ENCODE measurements at regions not wholly inside any gene's neighbourhood (a gene's known extent, or its start where the extent isn't known, plus 50 kb on each side); places are given as distances from the start of the nearest gene placed in this dataset.
A peak's percentile ranks its signal among the peaks of the same experiment; 100 is the strongest.

DNA sequence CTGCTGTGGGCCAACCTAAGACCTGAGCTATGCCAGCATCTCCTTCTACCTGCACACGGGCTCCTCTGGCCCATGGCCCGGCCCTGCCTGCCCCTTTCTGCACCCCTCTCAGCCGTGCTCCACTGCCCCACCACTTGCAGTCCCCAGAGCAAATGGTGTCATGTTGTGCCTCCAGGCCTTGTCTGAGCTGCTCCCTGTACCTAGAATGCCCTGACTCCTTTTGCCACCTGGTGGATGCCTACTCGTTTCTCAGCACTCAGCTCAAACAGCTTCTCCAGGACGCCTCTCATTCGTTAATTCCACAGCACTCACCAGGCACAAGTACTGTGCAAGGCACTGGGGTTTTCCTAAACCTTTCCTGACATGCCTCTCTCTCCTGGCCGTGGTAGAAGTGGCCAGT lies 63.2 kb upstream of the PNMA1 start:
- CTCF ChIA-PET, result interaction anchor here (0.9 to 2.0 kb wide), 4 partner anchors 18 to 74 kb away, joined by 3 to 6 read pairs (median 4); partner anchors contain the start of gene PTGR2
- Mint-ChIP-seq H3K27ac (peak overlapping the region; percentile 55), H3K36me3 (ENCODE audit: low read depth) (peaks cover 7% of the 10 kb centered on the region), H3K9me3 (no peaks in the 10 kb centered on the region), H3K4me3 (no peak overlapping the region), H3K4me1 (peaks cover 65% of the 10 kb centered on the region), H3K27me3 (no peaks in the 10 kb centered on the region)
- POLR2A ChIA-PET, result interaction anchor here (0.5 to 0.6 kb wide), 2 partner anchors 34 to 151 kb away, joined by 3 read pairs; no protein-coding TSS in a partner anchor
- no peak for DNase-seq

DNA sequence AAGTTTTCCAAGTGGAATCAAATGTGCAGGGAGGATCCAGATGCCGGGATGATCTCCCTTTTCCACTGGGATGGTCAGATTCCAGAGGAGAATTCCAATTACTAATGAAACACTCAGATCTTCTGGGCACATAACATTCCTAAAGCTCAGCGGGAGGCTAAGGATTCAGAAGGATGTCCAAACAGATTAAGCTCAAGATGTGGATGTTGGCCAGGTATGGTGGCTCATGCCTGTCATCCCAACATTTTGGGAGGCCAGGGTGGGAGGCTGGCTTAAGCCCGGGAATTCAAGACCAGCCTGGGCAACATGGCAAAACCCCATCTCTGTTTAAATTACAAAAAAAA lies 62.0 kb upstream of the PNMA1 start:
- H3K9me3 Mint-ChIP-seq, result no peaks in the 10 kb centered on the region
- no peak for DNase-seq
- peaks cover 5% of the 10 kb centered on the region for H3K36me3 Mint-ChIP-seq (ENCODE audit: low read depth)
- ChIA-PET CTCF (interaction anchor here (0.7 to 2.0 kb wide), 5 partner anchors 9 to 75 kb away, joined by 3 to 14 read pairs (median 6); partner anchors contain the start of gene PTGR2), POLR2A (interaction anchor here (0.5 to 1.0 kb wide), 3 partner anchors 13 to 19 kb away, joined by 4 to 12 read pairs (median 8); no protein-coding TSS in a partner anchor)
- H3K27ac Mint-ChIP-seq, result no peak overlapping the region
- H3K4me1 Mint-ChIP-seq, result peaks cover 76% of the 10 kb centered on the region
- H3K27me3 Mint-ChIP-seq, result no peaks in the 10 kb centered on the region
- H3K4me3 Mint-ChIP-seq, result no peak overlapping the region

DNA sequence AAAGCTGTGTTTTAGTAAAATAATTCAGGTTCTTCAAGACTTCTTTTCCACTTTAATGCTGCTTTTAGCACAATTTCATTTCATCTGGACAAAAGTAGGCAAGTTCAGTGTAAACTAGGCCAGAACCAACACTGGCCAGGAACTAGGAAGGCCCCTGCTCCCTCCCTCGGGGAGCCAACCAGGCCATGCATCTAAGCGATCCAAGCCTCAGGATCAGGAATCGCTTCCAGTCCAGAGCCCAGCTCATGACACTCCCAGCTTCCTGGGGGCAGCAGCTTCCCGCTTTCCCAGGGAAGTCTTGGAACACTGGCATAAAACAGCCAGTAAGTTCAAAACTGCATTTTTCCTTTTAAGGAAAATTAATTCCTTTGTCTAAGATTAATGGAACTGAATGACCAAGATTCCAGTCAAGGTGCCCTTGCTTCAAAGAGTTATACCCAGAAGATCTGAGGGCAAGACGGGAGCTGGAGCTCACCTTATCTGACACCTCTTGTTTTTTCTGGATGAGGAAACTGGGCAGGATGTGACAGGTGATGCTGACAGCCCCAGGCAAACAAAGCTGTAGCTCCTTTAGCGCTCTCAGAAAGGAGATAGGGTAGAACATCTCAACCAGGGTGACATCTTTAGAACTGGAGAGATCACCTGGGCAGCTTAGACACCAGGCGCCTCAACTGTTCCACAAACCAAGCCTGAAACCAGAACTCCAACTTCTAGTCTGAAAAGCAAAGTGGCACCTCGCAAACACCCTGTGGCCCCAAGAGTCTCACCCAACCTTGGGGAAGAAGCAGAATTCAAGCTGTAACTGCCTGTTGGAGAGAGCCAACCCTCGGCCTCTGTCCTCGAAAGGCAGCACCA lies 61.4 kb upstream of the PNMA1 start:
- no peaks in the 10 kb centered on the region for H3K27me3 Mint-ChIP-seq

DNA sequence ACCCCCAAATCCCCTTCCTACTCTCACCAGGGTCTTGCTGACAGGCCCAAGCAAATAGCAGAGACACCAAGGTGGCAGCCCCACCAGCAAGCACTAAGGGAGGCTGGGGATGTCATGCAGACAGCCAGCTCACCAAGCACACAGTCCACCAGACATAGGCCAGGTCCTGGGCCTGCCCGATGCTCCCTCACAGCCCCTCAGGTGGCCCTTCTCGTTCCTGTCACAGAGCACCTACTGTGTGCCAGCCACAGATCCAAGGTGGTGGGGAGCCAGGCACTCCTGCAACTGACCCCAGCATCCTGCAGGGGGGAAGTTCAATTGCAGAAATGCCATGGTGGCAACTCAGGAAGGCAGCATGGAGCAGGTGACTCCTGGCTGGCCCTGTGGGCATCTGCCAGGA lies 60.5 kb upstream of the PNMA1 start:
- POLR2A ChIA-PET, result no interaction called here
- no peak for DNase-seq
- CTCF ChIA-PET, result interaction anchor here (1.0 to 2.0 kb wide), 6 partner anchors 9 to 56 kb away, joined by 3 to 11 read pairs (median 4); no protein-coding TSS in a partner anchor
- Mint-ChIP-seq H3K4me3 (no peak overlapping the region), H3K36me3 (ENCODE audit: low read depth) (peaks cover 11% of the 10 kb centered on the region), H3K27me3 (no peaks in the 10 kb centered on the region), H3K4me1 (peaks cover 81% of the 10 kb centered on the region), H3K27ac (peak overlapping the region; percentile 72), H3K9me3 (no peaks in the 10 kb centered on the region)

More for the DNA sequence above, 61.4 kb upstream of the PNMA1 start:
- H3K9me3 Mint-ChIP-seq, result no peaks in the 10 kb centered on the region
- no peak overlapping the region for H3K4me3 Mint-ChIP-seq
- H3K36me3 Mint-ChIP-seq (ENCODE audit: low read depth), result peaks cover 5% of the 10 kb centered on the region
- POLR2A ChIA-PET, result interaction anchor here (0.9 to 1.0 kb wide), 2 partner anchors 13 to 14 kb away, joined by 8 to 12 read pairs; no protein-coding TSS in a partner anchor
- CTCF ChIA-PET, result interaction anchor here (0.7 to 2.0 kb wide), 7 partner anchors 9 to 76 kb away, joined by 3 to 14 read pairs (median 6); partner anchors contain the start of gene PTGR2
- DNase-seq, result no peak
- peaks cover 78% of the 10 kb centered on the region for H3K4me1 Mint-ChIP-seq
- peak overlapping the region; percentile 72 for H3K27ac Mint-ChIP-seq

DNA sequence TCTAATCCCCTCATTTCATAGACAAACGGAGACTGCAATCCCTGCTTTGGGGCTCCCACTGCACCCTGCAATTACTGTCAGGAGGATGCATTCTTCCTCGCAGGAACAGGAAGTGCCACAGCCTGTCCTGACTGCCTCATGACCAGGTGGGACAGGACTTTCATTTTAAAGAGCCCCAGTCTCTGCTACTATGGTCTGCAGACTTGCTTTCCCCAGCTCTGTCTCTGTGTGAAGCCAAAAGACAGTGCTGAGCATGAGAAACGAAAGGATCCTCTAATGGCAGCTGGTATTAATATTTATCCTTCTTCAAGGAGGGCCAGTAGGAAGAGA lies 60.0 kb upstream of the PNMA1 start:
- peaks cover 11% of the 10 kb centered on the region for H3K36me3 Mint-ChIP-seq (ENCODE audit: low read depth)
- no peaks in the 10 kb centered on the region for H3K27me3 Mint-ChIP-seq
- H3K4me1 Mint-ChIP-seq, result peaks cover 83% of the 10 kb centered on the region
- no peak for DNase-seq
- CTCF ChIA-PET, result interaction anchor here (1.0 to 1.5 kb wide), 6 partner anchors 9 to 56 kb away, joined by 3 to 8 read pairs (median 4); no protein-coding TSS in a partner anchor
- no peak overlapping the region for H3K4me3 Mint-ChIP-seq
- no peaks in the 10 kb centered on the region for H3K9me3 Mint-ChIP-seq
- peak overlapping the region; percentile 33 for H3K27ac Mint-ChIP-seq
- POLR2A ChIA-PET, result no interaction called here

DNA sequence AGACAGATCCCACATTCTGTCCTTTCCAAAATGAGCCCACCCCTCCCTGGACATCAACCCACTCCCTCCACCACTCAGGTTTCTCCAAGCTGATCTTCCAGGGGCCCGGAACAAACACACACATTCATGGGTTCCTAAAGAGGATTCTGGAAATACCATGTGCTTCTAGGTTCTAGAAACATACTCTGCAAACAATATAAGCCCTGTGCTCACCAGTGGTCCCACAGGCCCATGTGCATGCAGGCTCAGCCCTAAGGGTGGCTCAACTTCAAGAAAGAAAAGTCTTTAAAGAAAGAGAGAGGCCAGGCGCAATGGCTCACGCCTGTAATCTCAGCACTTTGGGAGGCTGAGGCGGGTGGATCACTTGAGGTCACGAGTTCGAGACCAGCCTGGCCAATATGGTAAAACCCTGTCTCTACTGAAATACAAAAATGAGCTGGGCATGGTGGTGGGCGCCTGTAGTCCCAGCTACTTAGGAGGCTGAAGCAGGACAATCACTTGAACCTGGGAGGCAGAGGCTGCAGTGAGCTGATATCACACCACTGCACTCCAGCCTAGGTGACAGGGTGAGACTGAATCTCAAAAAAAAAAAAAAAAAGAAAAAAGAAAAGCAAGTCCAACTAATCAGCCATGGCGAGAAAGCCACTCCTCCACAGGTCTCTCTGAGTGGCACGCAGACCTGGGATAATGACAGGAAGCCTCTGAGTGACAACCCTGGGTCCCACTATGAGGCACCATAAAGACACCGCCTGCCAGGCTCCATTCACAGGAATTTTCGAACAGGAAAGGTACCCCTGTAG lies 59.5 kb upstream of the PNMA1 start:
- peak overlapping the region; percentile 47 for H3K27ac Mint-ChIP-seq
- ChIA-PET POLR2A (no interaction called here), CTCF (interaction anchor here (0.8 to 1.7 kb wide), 7 partner anchors 8 to 57 kb away, joined by 3 to 6 read pairs (median 4); no protein-coding TSS in a partner anchor)
- H3K4me3 Mint-ChIP-seq, result no peak overlapping the region
- peaks cover 14% of the 10 kb centered on the region for H3K36me3 Mint-ChIP-seq (ENCODE audit: low read depth)
- no peaks in the 10 kb centered on the region for H3K9me3 Mint-ChIP-seq
- DNase-seq, result no peak
- peaks cover 86% of the 10 kb centered on the region for H3K4me1 Mint-ChIP-seq
- no peaks in the 10 kb centered on the region for H3K27me3 Mint-ChIP-seq

DNA sequence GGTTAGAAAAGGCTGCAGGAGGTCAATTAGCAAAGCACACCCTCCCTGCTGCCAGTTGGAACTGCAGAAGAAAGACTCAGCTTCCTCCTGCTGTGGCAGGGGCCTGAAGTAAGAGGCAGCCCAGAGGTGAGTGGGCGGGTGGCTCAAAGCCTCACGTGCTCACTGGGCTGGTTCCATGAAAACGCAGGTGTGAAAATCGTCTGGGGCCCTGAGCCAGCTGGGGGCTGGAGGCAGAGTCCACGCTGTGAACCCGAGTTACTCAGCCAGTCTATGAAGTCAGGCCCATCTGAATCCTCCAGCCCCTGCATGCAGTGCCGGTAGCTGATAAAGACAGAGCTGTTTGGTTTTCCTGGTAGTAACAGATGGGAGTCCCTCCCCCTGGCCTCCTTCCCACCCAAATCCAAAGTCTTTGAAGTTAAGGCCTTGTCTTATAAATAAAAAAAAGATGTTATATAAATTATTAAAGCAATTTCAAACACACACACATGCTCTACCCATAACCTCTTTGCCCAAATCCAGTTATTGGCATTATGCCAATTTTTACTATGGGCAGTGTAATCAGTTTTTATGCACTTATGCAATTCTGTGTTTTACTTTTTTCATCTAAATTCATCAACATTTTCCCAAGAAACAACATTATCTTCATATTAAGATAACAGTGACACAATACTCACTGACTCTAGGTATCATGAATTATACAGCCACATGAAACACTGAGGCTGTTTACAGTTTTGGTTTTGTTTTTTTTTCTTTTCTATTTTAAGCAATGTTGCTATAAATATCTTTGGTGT lies 57.9 kb upstream of the PNMA1 start:
- H3K9me3 Mint-ChIP-seq, result no peaks in the 10 kb centered on the region
- peaks cover 12% of the 10 kb centered on the region for H3K36me3 Mint-ChIP-seq (ENCODE audit: low read depth)
- H3K27me3 Mint-ChIP-seq, result no peaks in the 10 kb centered on the region
- ChIA-PET CTCF (interaction anchor here (0.5 to 2.4 kb wide), 8 partner anchors 8 to 300 kb away, joined by 3 to 8 read pairs (median 4); a partner anchor contains a TSS), POLR2A (interaction anchor here (1.0 to 2.2 kb wide), 3 partner anchors 13 to 52 kb away, joined by 4 to 14 read pairs (median 5); a partner anchor contains a TSS)
- H3K4me3 Mint-ChIP-seq, result peak overlapping the region; percentile 42
- H3K4me1 Mint-ChIP-seq, result peaks cover 72% of the 10 kb centered on the region
- peak; percentile 68 for DNase-seq
- peak overlapping the region; percentile 88 for H3K27ac Mint-ChIP-seq

DNA sequence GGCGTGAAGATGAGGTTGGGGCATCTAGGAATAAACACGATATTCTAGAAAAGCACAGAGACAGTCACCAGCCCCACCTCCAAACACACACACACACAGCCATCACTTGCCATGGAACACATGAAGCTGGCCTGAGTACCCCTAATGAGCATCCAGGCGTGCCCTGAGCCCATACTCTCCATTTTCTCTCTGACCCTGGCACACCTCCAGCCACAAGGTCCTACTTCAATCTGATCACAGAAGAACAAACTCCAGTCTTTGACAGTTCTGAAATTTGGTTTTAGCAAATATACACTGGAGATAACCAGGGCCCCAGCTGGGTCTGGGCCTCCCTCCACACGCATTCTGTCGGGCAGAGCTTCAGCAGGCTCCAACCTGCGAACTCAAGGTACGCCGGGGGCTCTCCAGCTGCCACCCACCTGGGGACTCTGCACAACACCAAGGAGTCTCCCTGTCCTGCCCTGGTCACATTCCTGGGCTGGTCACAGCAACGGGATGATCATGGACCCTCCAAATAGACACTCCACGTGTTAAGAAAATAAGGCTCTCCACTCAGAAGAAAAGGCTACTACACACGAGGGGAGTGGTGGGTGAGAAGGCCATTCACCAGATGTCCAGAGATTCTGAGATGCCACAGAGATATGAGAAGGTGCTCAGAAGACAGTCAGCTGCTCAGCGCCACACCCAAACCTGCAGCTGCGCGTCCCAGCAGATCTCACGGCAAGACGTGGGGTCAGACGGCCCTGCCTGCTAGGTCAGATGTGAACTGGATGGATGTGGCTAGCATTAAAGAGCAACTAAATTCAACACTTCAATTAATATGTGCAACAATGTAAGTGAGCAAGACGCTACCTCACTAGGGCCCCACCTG lies 57.0 kb upstream of the PNMA1 start:
- no peaks in the 10 kb centered on the region for H3K27me3 Mint-ChIP-seq
- H3K4me3 Mint-ChIP-seq, result peak overlapping the region; percentile 42
- POLR2A ChIA-PET, result interaction anchor here (0.7 to 2.2 kb wide), 4 partner anchors 12 to 52 kb away, joined by 3 to 14 read pairs (median 4); a partner anchor contains a TSS
- DNase-seq, result no peak
- CTCF ChIA-PET, result interaction anchor here (1.0 to 2.4 kb wide), 6 partner anchors 9 to 43 kb away, joined by 3 to 8 read pairs (median 5); a partner anchor contains a TSS
- peaks cover 73% of the 10 kb centered on the region for H3K4me1 Mint-ChIP-seq
- H3K36me3 Mint-ChIP-seq (ENCODE audit: low read depth), result peaks cover 12% of the 10 kb centered on the region
- H3K27ac Mint-ChIP-seq, result peak overlapping the region; percentile 88
- no peaks in the 10 kb centered on the region for H3K9me3 Mint-ChIP-seq

DNA sequence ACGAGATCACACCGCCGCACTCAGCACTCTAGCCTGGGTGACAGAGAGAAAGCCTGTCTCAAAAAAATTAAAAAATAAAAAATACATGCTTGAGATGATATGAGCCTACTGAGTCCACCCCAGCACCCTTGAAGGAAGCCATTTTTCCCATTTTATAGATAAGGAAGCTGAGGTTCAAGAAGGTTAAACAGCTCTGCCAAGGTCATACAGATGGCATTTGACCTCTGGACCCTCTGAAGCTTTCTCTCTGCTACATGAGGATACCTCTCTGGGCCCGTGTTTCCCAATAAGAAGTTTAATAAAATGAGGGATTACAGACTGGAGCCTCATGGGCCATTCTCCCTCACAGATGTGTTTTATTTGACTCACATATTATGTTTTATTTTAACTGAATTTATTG lies 53.9 kb upstream of the PNMA1 start:
- Mint-ChIP-seq H3K4me3 (no peak overlapping the region), H3K9me3 (no peaks in the 10 kb centered on the region), H3K36me3 (ENCODE audit: low read depth) (peaks cover 14% of the 10 kb centered on the region), H3K27me3 (no peaks in the 10 kb centered on the region), H3K4me1 (peaks cover 70% of the 10 kb centered on the region), H3K27ac (no peak overlapping the region)
- DNase-seq, result no peak
- CTCF ChIA-PET, result interaction anchor here (1.2 to 2.0 kb wide), 7 partner anchors 8 to 84 kb away, joined by 3 to 14 read pairs (median 3); partner anchors contain the start of gene PTGR2
- POLR2A ChIA-PET, result no interaction called here

DNA sequence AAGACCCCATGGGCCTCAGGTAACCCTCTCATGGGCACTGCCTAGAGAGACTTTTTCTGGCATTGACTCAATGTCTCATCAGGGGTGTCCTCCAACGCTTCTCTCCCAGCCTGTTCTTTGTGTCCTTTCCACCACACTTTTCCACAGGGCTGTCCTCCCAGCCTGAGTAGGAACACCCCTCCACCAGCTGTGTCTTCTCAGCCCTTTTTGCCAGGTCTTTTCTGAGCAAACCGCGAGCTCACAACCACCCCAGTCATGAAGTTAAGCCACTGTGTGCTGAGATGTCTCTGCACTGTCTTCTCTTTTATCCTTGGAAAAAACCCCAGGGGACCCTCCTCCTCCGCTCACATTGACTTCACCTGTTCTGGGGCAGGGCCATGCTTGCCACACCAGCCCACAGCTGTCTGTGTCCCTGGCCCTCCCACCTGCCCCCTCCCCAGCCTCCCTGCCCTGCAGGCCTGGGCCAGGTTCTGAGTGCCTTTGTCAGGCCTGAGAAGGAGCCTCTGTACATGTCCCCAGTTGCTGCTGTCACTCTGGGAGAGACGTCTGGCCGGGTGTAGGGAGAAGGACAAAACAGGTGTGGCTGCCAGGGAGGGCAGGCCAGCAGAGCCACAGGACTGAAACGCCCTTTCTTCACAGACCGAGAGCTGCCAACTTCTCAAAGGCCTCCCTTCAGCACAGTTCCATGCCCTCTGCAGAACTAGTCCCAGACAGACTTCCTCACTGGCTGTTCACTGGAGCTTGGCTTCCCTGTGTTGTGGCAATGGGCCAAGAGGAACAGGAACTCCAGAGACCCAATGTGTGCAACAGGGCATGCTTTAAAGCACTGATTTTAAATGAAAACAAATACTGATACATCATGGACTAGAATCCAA lies 50.5 kb upstream of the PNMA1 start:
- ChIA-PET CTCF (interaction anchor here (0.6 to 2.1 kb wide), 6 partner anchors 9 to 62 kb away, joined by 3 to 8 read pairs (median 4); no protein-coding TSS in a partner anchor), POLR2A (no interaction called here)
- Mint-ChIP-seq H3K27ac (no peak overlapping the region), H3K9me3 (no peaks in the 10 kb centered on the region), H3K4me1 (peaks cover 67% of the 10 kb centered on the region), H3K36me3 (ENCODE audit: low read depth) (peaks cover 12% of the 10 kb centered on the region), H3K27me3 (no peaks in the 10 kb centered on the region), H3K4me3 (no peak overlapping the region)
- no peak for DNase-seq
